H9 (cell line): ENCODE measurements at regions not wholly inside any gene's neighbourhood (a gene's known extent, or its start where the extent isn't known, plus 50 kb on each side); places are given as distances from the start of the nearest gene placed in this dataset.

ENCODE experiments used
- DNase-seq: peaks from one replicate; pipeline ENCODE4 v3.0.0-alpha.2; 2017
- H2AFZ ChIP-seq: one replicate; pipeline ENCODE4 v1.6.1; 2013; ENCODE audit warnings: mild to moderate bottlenecking, low read length, control low read depth, moderate library complexity
- H2AK5ac ChIP-seq: 2 replicates; pipeline ENCODE4 v1.6.1; 2013; ENCODE audit warnings: low read length, control low read depth, mixed read lengths; ENCODE audit not compliant: insufficient read length
- H2BK120ac ChIP-seq: one replicate; pipeline ENCODE4 v1.6.1; 2013; ENCODE audit warnings: low read depth, mild to moderate bottlenecking, low read length, control low read depth, inconsistent platforms; ENCODE audit not compliant: poor library complexity, severe bottlenecking
- H2BK12ac ChIP-seq: 2 replicates; pipeline ENCODE4 v1.6.1; 2013; ENCODE audit warnings: low read length, control low read depth, mixed read lengths, low read depth; ENCODE audit not compliant: insufficient read length
- H2BK15ac ChIP-seq: 2 replicates; pipeline ENCODE4 v1.6.1; 2013; ENCODE audit warnings: low read depth, low read length, control low read depth
- H2BK20ac ChIP-seq: one replicate; pipeline ENCODE4 v1.6.1; 2013; ENCODE audit warnings: low read depth, mild to moderate bottlenecking, low read length, control low read depth, inconsistent platforms; ENCODE audit not compliant: poor library complexity, severe bottlenecking
- H2BK5ac ChIP-seq: 2 replicates; pipeline ENCODE4 v1.6.1; 2013; ENCODE audit warnings: low read length, control low read depth, mixed read lengths; ENCODE audit not compliant: insufficient read length
- H3K14ac ChIP-seq: 2 replicates; pipeline ENCODE4 v1.6.1; 2013; ENCODE audit warnings: low read length, control low read depth; ENCODE audit not compliant: insufficient read depth
- H3K18ac ChIP-seq: 2 replicates; pipeline ENCODE4 v1.6.1; 2013; ENCODE audit warnings: low read depth, mild to moderate bottlenecking, mixed read lengths, low read length, control low read depth; ENCODE audit not compliant: insufficient read length
- H3K23ac ChIP-seq: 2 replicates; pipeline ENCODE4 v1.6.1; 2013; ENCODE audit warnings: low read length, control low read depth, mixed read lengths, low read depth; ENCODE audit not compliant: insufficient read length
- H3K23me2 ChIP-seq: 2 replicates; pipeline ENCODE4 v1.6.1; 2013; ENCODE audit warnings: low read depth, mild to moderate bottlenecking, mixed read lengths, low read length, control low read depth; ENCODE audit not compliant: insufficient read length, poor library complexity, severe bottlenecking
- H3K27ac ChIP-seq: 2 replicates; pipeline ENCODE4 v1.5.1; 2013; ENCODE audit warnings: low read length, control low read depth, mixed read lengths, low read depth; ENCODE audit not compliant: insufficient read length
- H3K27me3 ChIP-seq: 2 replicates; pipeline ENCODE4 v1.6.1; 2013; ENCODE audit warnings: low read length, control low read depth, inconsistent platforms; ENCODE audit not compliant: insufficient read depth
- H3K4ac ChIP-seq: 2 replicates; pipeline ENCODE4 v1.6.1; 2013; ENCODE audit warnings: low read depth, mild to moderate bottlenecking, control low read depth, inconsistent platforms, low read length, moderate library complexity
- H3K4me1 ChIP-seq: 2 replicates; pipeline ENCODE4 v1.6.1; 2013; ENCODE audit warnings: low read length, control low read depth, inconsistent platforms; ENCODE audit not compliant: insufficient read depth
- H3K4me2 ChIP-seq: 2 replicates; pipeline ENCODE4 v1.6.1; 2013; ENCODE audit warnings: low read length, control low read depth, mixed read lengths; ENCODE audit not compliant: insufficient read length, insufficient read depth
- H3K56ac ChIP-seq: 2 replicates; pipeline ENCODE4 v1.6.1; 2013; ENCODE audit warnings: low read depth, mild to moderate bottlenecking, mixed read lengths, low read length, control low read depth; ENCODE audit not compliant: insufficient read length
- H3K79me1 ChIP-seq: 2 replicates; pipeline ENCODE4 v1.6.1; 2013; ENCODE audit warnings: low read depth, mild to moderate bottlenecking, moderate library complexity, low read length, control low read depth, inconsistent platforms; ENCODE audit not compliant: insufficient read depth, poor library complexity, severe bottlenecking
- H3K79me2 ChIP-seq: 2 replicates; pipeline ENCODE4 v1.6.1; 2013; ENCODE audit warnings: low read length, control low read depth, inconsistent platforms; ENCODE audit not compliant: insufficient read depth
- H3K9ac ChIP-seq: 2 replicates; pipeline ENCODE4 v1.6.1; 2013; ENCODE audit warnings: low read length, control low read depth, mixed read lengths; ENCODE audit not compliant: insufficient read length; ENCODE audit errors: extremely low read depth
- H3K9me3 ChIP-seq: one replicate; pipeline ENCODE4 v1.6.1; 2013; ENCODE audit warnings: low read depth, low read length, inconsistent platforms; ENCODE audit not compliant: control insufficient read depth
- H3T11ph ChIP-seq: one replicate; pipeline ENCODE4 v1.6.1; 2013; ENCODE audit warnings: mild to moderate bottlenecking, low read length, control low read depth, inconsistent platforms
- H4K20me1 ChIP-seq: one replicate; pipeline ENCODE4 v1.6.1; 2013; ENCODE audit not compliant: control insufficient read depth, insufficient read length, insufficient read depth
- H4K5ac ChIP-seq: 2 replicates; pipeline ENCODE4 v1.6.1; 2013; ENCODE audit warnings: low read depth, mild to moderate bottlenecking, mixed read lengths, low read length, control low read depth; ENCODE audit not compliant: insufficient read length
- H4K8ac ChIP-seq: replicated peaks from 2 replicates; pipeline ENCODE4 v1.6.1; 2013; ENCODE audit warnings: low read length, control low read depth, mixed read lengths, low read depth; ENCODE audit not compliant: insufficient read length
- H4K91ac ChIP-seq: 2 replicates; pipeline ENCODE4 v1.6.1; 2013; ENCODE audit warnings: low read depth, mild to moderate bottlenecking, moderate library complexity, mixed read lengths, low read length, control low read depth; ENCODE audit not compliant: insufficient read length
- H3K27ac Mint-ChIP-seq, 3 experiments: 2 replicates in 2 of 3; 3 replicates in 1 of 3; pipeline ENCODE4 v1.8.0; 2020 to 2021; ENCODE audit warnings: mixed read lengths in 3 of 3, mild to moderate bottlenecking in 1 of 3, moderate library complexity in 1 of 3
- H3K27me3 Mint-ChIP-seq: 2 replicates; pipeline ENCODE4 v1.8.0; 2021; ENCODE audit warnings: low read depth, mild to moderate bottlenecking, moderate library complexity, mixed read lengths
- H3K36me3 Mint-ChIP-seq, 3 experiments: 2 replicates in 2 of 3; 3 replicates in 1 of 3; pipeline ENCODE4 v1.8.0; 2020 to 2021; ENCODE audit warnings: low read depth in 3 of 3, mixed read lengths in 3 of 3; ENCODE audit not compliant: insufficient read depth in 1 of 3
- H3K4me1 Mint-ChIP-seq, 2 experiments: 2 replicates each; pipeline ENCODE4 v1.8.0; 2020; ENCODE audit warnings: mixed read lengths in 2 of 2
- H3K4me3 Mint-ChIP-seq, 2 experiments: 2 replicates in 1 of 2; 3 replicates in 1 of 2; pipeline ENCODE4 v1.8.0; 2020 to 2021; ENCODE audit warnings: mild to moderate bottlenecking in 2 of 2, mixed read lengths in 2 of 2, moderate library complexity in 1 of 2
- H3K9me3 Mint-ChIP-seq, 2 experiments: 2 replicates in 1 of 2; 3 replicates in 1 of 2; pipeline ENCODE4 v1.8.0; 2020; ENCODE audit warnings: mild to moderate bottlenecking in 2 of 2, mixed read lengths in 2 of 2, moderate library complexity in 1 of 2
- WGBS: extraction: QIAGEN DNeasy Blood & Tissue Kit; methylation state at CpG from one replicate; pipeline ENCODE4 v1.1.7; 2013; ENCODE audit warnings: missing lambda C conversion rate, low lambda C conversion rate, mixed read lengths; ENCODE audit not compliant: insufficient read length; ENCODE audit errors: extremely low coverage; 5-methylcytosine and 5-hydroxymethylcytosine counted together
- TF ChIP-seq, protein P1 (sequence below): fragments of 200-600 bp; sonication (generic); conservative IDR thresholded peaks from 3 replicates; pipeline ENCODE4 v1.8.0; 2021; ENCODE audit warnings: antibody characterized with exemption, mild to moderate bottlenecking

DNA sequence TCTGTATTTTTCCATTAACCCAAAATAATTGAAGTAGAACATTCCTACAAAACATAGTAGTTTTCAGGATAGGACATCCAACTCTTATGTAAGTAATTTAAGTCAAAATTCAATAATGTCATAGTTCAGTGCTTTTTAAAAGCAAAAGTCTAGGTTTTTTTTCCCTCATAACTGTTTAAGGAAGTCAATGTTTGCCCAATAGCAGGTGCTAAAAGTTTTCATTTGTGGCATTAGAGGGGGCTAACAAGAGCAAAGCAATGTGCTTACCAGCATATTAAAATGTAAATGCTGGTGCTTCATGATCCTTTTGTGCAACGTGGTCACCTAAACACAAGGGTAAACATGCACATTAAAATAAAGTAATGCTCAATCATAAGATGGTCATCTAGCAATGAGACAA is 155.2 kb upstream of the PPP1R2C start:
- Histone ChIP-seq H3K23me2 (no peaks in the 10 kb centered on the region), H4K8ac (no peak overlapping the region), H3K9ac (no peak overlapping the region), H3K79me1 (no peaks in the 10 kb centered on the region), H4K91ac (no peak overlapping the region), H2AFZ (no peak overlapping the region), H3T11ph (no peak overlapping the region), H4K20me1 (no peaks in the 10 kb centered on the region), H2BK5ac (no peak overlapping the region), H4K5ac (no peak overlapping the region), H3K14ac (no peak overlapping the region), H3K79me2 (no peaks in the 10 kb centered on the region), H3K4me2 (no peak overlapping the region), H2BK20ac (no peak overlapping the region), H3K23ac (no peak overlapping the region), H3K9me3 (no peaks in the 10 kb centered on the region), H2BK15ac (no peak overlapping the region), H3K18ac (no peak overlapping the region), H3K4me1 (no peaks in the 10 kb centered on the region), H3K27me3 (no peaks in the 10 kb centered on the region), H2AK5ac (no peak overlapping the region), H2BK120ac (no peak overlapping the region), H3K4ac (no peak overlapping the region), H3K56ac (no peak overlapping the region), H3K27ac (no peak overlapping the region), H2BK12ac (no peak overlapping the region)
- peaks cover 1% of the 10 kb centered on the region; the same call in 1 of the 2 replicates for H3K27me3 Mint-ChIP-seq
- DNase-seq: no peak
- peaks cover 10 to 18% of the 10 kb centered on the region in 2 experiments for H3K4me1 Mint-ChIP-seq
- peaks cover 2 to 54% of the 10 kb centered on the region in 2 experiments for H3K9me3 Mint-ChIP-seq
- H3K27ac Mint-ChIP-seq: no peak overlapping the region
- TF ChIP-seq, protein P1, sequence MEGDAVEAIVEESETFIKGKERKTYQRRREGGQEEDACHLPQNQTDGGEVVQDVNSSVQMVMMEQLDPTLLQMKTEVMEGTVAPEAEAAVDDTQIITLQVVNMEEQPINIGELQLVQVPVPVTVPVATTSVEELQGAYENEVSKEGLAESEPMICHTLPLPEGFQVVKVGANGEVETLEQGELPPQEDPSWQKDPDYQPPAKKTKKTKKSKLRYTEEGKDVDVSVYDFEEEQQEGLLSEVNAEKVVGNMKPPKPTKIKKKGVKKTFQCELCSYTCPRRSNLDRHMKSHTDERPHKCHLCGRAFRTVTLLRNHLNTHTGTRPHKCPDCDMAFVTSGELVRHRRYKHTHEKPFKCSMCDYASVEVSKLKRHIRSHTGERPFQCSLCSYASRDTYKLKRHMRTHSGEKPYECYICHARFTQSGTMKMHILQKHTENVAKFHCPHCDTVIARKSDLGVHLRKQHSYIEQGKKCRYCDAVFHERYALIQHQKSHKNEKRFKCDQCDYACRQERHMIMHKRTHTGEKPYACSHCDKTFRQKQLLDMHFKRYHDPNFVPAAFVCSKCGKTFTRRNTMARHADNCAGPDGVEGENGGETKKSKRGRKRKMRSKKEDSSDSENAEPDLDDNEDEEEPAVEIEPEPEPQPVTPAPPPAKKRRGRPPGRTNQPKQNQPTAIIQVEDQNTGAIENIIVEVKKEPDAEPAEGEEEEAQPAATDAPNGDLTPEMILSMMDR: no peak
- no peak overlapping the region for H3K4me3 Mint-ChIP-seq
- peaks cover 15 to 38% (median 18%) of the 10 kb centered on the region in 3 experiments for H3K36me3 Mint-ChIP-seq
- WGBS: no CpG with 5 or more reads among the region's 1 CpG
